ENCODE measurements at regions not wholly inside any gene's neighbourhood (a gene's known extent, or its start where the extent isn't known, plus 50 kb on each side); places are given as distances from the start of the nearest gene placed in this dataset.

- Histone ChIP-seq H3K4me3 (ENCODE audit: low read depth, low read length) (no peak overlapping the region), H3K4me1 (no peaks in the 10 kb centered on the region), H3K27me3 (ENCODE audit: control insufficient read depth, insufficient read depth, low read length) (no peaks in the 10 kb centered on the region), H2AFZ (no peak overlapping the region), H3K9me3 (ENCODE audit: control insufficient read depth, low read length) (no peaks in the 10 kb centered on the region), H3K9ac (no peak overlapping the region), H3K79me2 (no peaks in the 10 kb centered on the region), H3K4me2 (ENCODE audit: low read length) (no peak overlapping the region), H3K27ac (no peak overlapping the region), H3K36me3 (ENCODE audit: control insufficient read depth, insufficient read depth, low read length) (no peaks in the 10 kb centered on the region)
- TF ChIP-seq, protein P1, sequence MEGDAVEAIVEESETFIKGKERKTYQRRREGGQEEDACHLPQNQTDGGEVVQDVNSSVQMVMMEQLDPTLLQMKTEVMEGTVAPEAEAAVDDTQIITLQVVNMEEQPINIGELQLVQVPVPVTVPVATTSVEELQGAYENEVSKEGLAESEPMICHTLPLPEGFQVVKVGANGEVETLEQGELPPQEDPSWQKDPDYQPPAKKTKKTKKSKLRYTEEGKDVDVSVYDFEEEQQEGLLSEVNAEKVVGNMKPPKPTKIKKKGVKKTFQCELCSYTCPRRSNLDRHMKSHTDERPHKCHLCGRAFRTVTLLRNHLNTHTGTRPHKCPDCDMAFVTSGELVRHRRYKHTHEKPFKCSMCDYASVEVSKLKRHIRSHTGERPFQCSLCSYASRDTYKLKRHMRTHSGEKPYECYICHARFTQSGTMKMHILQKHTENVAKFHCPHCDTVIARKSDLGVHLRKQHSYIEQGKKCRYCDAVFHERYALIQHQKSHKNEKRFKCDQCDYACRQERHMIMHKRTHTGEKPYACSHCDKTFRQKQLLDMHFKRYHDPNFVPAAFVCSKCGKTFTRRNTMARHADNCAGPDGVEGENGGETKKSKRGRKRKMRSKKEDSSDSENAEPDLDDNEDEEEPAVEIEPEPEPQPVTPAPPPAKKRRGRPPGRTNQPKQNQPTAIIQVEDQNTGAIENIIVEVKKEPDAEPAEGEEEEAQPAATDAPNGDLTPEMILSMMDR (IDR thresholded peaks at IDR 0.05) = no peak
Measured at GRCh38 chr6:151679081-151679480, 128.4 kb upstream of the ESR1 start.

- Histone ChIP-seq H3K4me1 (no peaks in the 10 kb centered on the region), H3K9me3 (ENCODE audit: control insufficient read depth, low read length) (no peaks in the 10 kb centered on the region), H3K4me2 (ENCODE audit: low read length) (no peak overlapping the region), H3K36me3 (ENCODE audit: control insufficient read depth, insufficient read depth, low read length) (no peaks in the 10 kb centered on the region), H3K79me2 (no peaks in the 10 kb centered on the region), H3K4me3 (ENCODE audit: low read depth, low read length) (no peak overlapping the region), H3K27ac (no peak overlapping the region), H3K9ac (no peak overlapping the region), H3K27me3 (ENCODE audit: control insufficient read depth, insufficient read depth, low read length) (no peaks in the 10 kb centered on the region), H2AFZ (no peak overlapping the region)
- TF ChIP-seq, protein P1 (IDR thresholded peaks at IDR 0.05) = no peak
Measured at GRCh38 chr6:151679941-151680340, 127.5 kb upstream of the ESR1 start.

GRCh38 chr6:151680846-151681432 is 126.5 kb upstream of the ESR1 start:
- H3K9ac ChIP-seq = no peak overlapping the region
- TF ChIP-seq, protein P1 (IDR thresholded peaks at IDR 0.05) = no peak

GRCh38 chr6:151681433-151682059 is 125.9 kb upstream of the ESR1 start:
- no peak overlapping the region for H3K9ac ChIP-seq
- H3K27ac ChIP-seq = no peak overlapping the region
- H3K79me2 ChIP-seq = no peaks in the 10 kb centered on the region
- H2AFZ ChIP-seq = peak overlapping the region; percentile 9
- no peaks in the 10 kb centered on the region for H3K36me3 ChIP-seq (ENCODE audit: control insufficient read depth, insufficient read depth, low read length)
- peak overlapping the region; percentile 51 for H3K4me2 ChIP-seq (ENCODE audit: low read length)
- H3K4me1 ChIP-seq = no peaks in the 10 kb centered on the region
- H3K4me3 ChIP-seq (ENCODE audit: low read depth, low read length) = no peak overlapping the region
- H3K9me3 ChIP-seq (ENCODE audit: control insufficient read depth, low read length) = no peaks in the 10 kb centered on the region
- no peaks in the 10 kb centered on the region for H3K27me3 ChIP-seq (ENCODE audit: control insufficient read depth, insufficient read depth, low read length)
- TF ChIP-seq, protein P1 (IDR thresholded peaks at IDR 0.05) = no peak

More at GRCh38 chr6:151680846-151681432, 126.5 kb upstream of the ESR1 start:
- peak overlapping the region; percentile 9 for H2AFZ ChIP-seq
- peak overlapping the region; percentile 51 for H3K4me2 ChIP-seq (ENCODE audit: low read length)
- H3K4me3 ChIP-seq (ENCODE audit: low read depth, low read length) = no peak overlapping the region
- H3K27ac ChIP-seq = no peak overlapping the region
- no peaks in the 10 kb centered on the region for H3K79me2 ChIP-seq
- H3K27me3 ChIP-seq (ENCODE audit: control insufficient read depth, insufficient read depth, low read length) = no peaks in the 10 kb centered on the region
- no peaks in the 10 kb centered on the region for H3K36me3 ChIP-seq (ENCODE audit: control insufficient read depth, insufficient read depth, low read length)
- no peaks in the 10 kb centered on the region for H3K4me1 ChIP-seq
- H3K9me3 ChIP-seq (ENCODE audit: control insufficient read depth, low read length) = no peaks in the 10 kb centered on the region

DNA sequence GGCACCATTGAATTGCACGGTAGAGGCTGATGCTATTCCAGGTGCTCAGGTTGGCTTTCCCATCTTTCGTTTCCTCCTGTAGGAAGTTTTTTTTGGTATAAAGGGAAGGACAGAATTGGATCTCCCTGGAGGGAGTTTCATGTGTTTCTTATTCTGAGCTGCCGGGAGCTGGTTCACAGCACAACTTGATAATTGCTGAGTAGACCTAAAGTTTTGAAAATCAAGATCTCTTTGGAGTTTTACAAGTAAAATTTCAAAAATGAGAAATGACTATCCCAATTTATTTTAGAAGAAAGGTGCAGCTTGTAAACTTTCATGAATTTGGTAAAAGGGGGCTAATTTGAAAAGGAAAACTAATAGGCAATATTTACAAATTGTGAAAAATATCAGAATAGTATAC is 125.2 kb upstream of the ESR1 start:
- Histone ChIP-seq H3K79me2 (no peaks in the 10 kb centered on the region), H2AFZ (no peak overlapping the region), H3K27ac (no peak overlapping the region), H3K27me3 (ENCODE audit: control insufficient read depth, insufficient read depth, low read length) (no peaks in the 10 kb centered on the region), H3K4me3 (ENCODE audit: low read depth, low read length) (no peak overlapping the region), H3K4me2 (ENCODE audit: low read length) (no peak overlapping the region), H3K9me3 (ENCODE audit: control insufficient read depth, low read length) (no peaks in the 10 kb centered on the region), H3K36me3 (ENCODE audit: control insufficient read depth, insufficient read depth, low read length) (no peaks in the 10 kb centered on the region), H3K4me1 (no peaks in the 10 kb centered on the region), H3K9ac (no peak overlapping the region)
- TF ChIP-seq, protein P1 (IDR thresholded peaks at IDR 0.05) = no peak

All from parathyroid adenoma (tissue), 2 donors.